Stomach (tissue), 8 donors: ENCODE measurements at regions not wholly inside any gene's neighbourhood (a gene's known extent, or its start where the extent isn't known, plus 50 kb on each side); places are given as distances from the start of the nearest gene placed in this dataset.

Experiments used
- DNase-seq, 2 donors: peaks; one replicate each; pipeline versions ENCODE4 v3.0.0 to v3.0.0-alpha.2; 2013 to 2019
- H3K27ac ChIP-seq, 5 donors: fragments of 200-600 bp in 4 of 5; sonication (generic) in 4 of 5; one replicate each; pipeline ENCODE4 v1.5.1; 2013 to 2019; ENCODE audit warnings: mild to moderate bottlenecking in 1 of 5, moderate library complexity in 1 of 5
- H3K27me3 ChIP-seq, 3 donors: fragments of 200-600 bp; sonication (generic); one replicate each; pipeline ENCODE4 v1.5.1; 2017 to 2019; ENCODE audit warnings: mixed run types in 1 of 3
- H3K36me3 ChIP-seq, 4 donors: fragments of 200-600 bp; sonication (generic); 1 replicate in 3 of 4; 2 replicates in 1 of 4; pipeline ENCODE4 v1.5.1; 2016 to 2019
- H3K4me1 ChIP-seq, 4 donors: fragments of 200-600 bp; sonication (generic); one replicate each; pipeline ENCODE4 v1.5.1; 2016 to 2019
- H3K4me3 ChIP-seq, 4 donors: fragments of 200-600 bp; sonication (generic) in 3 of 4; one replicate each; pipeline ENCODE4 v1.5.1; 2016 to 2019; ENCODE audit warnings: mild to moderate bottlenecking in 1 of 4
- H3K9me3 ChIP-seq, 4 donors: fragments of 200-600 bp; sonication (generic); one replicate each; pipeline ENCODE4 v1.5.1; 2016 to 2019
- EP300 ChIP-seq: sonication (generic); formaldehyde crosslinking; IDR thresholded peaks from one replicate; pipeline ENCODE4 v1.6.1; 2017; ENCODE audit warnings: antibody characterized with exemption
- POLR2A ChIP-seq, 4 donors: fragments of 450-650 bp; IDR thresholded peaks; one replicate each; pipeline ENCODE4 v1.6.1; 2016; ENCODE audit warnings: antibody characterized with exemption in 4 of 4, control low read depth in 2 of 4, mild to moderate bottlenecking in 1 of 4, moderate library complexity in 1 of 4
- POLR2AphosphoS5 ChIP-seq, 3 donors: sonication (generic); formaldehyde crosslinking; IDR thresholded peaks; one replicate each; pipeline ENCODE4 v1.6.1; 2016; ENCODE audit warnings: antibody characterized with exemption in 3 of 3
- WGBS, 5 donors: extraction: QIAGEN DNeasy Blood & Tissue Kit in 3 of 5; methylation state at CpG; one replicate each; pipeline versions ENCODE4 v1.1.5 to v1.1.7; 2013 to 2018; 5-methylcytosine and 5-hydroxymethylcytosine counted together
- intact Hi-C: fragments of 100-400 bp; cut with DNase I; formaldehyde crosslinking; loops from one replicate; pipeline ENCODE4 v1.15.1; 2023; ENCODE audit warnings: low total_unique reads
- TF ChIP-seq, protein P1 (sequence below), 7 experiments: fragments of 450-650 bp in 4 of 7; fragments of 200-600 bp in 3 of 7; sonication (generic) in 3 of 7; IDR thresholded peaks; one replicate each; pipeline ENCODE4 v1.5.1; 2016 to 2019; ENCODE audit warnings: antibody characterized with exemption in 7 of 7, control low read depth in 2 of 7, mild to moderate bottlenecking in 1 of 7
- donor health status: healthy with polysubstance abuse.
- donor health status: Bipolar disorder and iron deficiency.
- donor health status: healthy.

GRCh38 chr9:135029463-135029862 lies 58.0 kb upstream of the OLFM1 start:
- intact Hi-C loops, result no loop called here
- no peaks in the 10 kb centered on the region for H3K36me3 ChIP-seq
- H3K4me3 ChIP-seq, result no peak overlapping the region
- WGBS, 5 donors, result 76 to 84% (median 80%) methylated on average over 12 to 13 of the region's 13 CpGs
- TF ChIP-seq POLR2AphosphoS5 (IDR thresholded peaks at IDR 0.05) (no peak), EP300 (no peak), POLR2A (IDR thresholded peaks at IDR 0.05) (no peak)
- TF ChIP-seq, protein P1, sequence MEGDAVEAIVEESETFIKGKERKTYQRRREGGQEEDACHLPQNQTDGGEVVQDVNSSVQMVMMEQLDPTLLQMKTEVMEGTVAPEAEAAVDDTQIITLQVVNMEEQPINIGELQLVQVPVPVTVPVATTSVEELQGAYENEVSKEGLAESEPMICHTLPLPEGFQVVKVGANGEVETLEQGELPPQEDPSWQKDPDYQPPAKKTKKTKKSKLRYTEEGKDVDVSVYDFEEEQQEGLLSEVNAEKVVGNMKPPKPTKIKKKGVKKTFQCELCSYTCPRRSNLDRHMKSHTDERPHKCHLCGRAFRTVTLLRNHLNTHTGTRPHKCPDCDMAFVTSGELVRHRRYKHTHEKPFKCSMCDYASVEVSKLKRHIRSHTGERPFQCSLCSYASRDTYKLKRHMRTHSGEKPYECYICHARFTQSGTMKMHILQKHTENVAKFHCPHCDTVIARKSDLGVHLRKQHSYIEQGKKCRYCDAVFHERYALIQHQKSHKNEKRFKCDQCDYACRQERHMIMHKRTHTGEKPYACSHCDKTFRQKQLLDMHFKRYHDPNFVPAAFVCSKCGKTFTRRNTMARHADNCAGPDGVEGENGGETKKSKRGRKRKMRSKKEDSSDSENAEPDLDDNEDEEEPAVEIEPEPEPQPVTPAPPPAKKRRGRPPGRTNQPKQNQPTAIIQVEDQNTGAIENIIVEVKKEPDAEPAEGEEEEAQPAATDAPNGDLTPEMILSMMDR (IDR thresholded peaks at IDR 0.05), result no peak
- no peaks in the 10 kb centered on the region for H3K9me3 ChIP-seq
- H3K27me3 ChIP-seq, result peaks cover 0 to 50% (median 8%) of the 10 kb centered on the region in 3 donors
- DNase-seq, result no peak
- no peak overlapping the region for H3K27ac ChIP-seq
- no peaks in the 10 kb centered on the region for H3K4me1 ChIP-seq

DNA sequence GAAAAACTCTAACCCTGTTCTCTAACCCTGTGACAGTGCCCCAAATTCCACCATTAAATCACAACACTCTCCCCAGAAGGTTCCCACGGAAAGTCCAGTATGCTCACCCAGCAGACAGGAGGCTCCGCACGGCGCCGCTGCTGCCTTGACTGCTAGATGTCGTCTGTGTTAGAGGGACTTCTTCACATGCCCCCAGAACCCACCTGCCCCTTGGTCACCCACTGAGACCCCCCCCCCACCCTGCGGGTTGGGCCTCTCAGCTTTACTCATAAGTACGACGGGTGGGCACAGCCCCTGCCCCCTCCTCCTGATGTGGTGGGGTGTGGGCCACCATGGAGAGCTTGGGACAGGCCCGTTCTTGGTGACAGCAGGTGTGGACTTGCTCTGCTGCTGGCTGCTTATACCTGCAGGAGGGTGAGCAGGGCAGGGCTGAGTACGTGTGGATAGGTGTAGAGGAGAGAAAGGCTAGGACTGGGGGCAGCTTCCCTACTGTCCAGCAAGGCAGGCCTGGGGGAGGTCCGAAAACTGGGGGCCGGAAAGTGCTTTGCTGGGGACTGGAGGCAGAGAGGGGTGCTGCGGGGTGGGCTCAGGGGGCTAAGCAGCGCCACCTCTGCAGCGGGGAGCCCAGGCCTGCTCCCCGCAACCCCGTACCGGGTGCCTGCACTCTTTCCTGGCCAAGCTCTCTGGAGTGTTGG lies 57.5 kb upstream of the OLFM1 start:
- intact Hi-C loops, result no loop called here
- Histone ChIP-seq H3K27me3 (peaks cover 0 to 54% (median 8%) of the 10 kb centered on the region in 3 donors), H3K4me1 (no peaks in the 10 kb centered on the region), H3K9me3 (no peaks in the 10 kb centered on the region), H3K27ac (no peak overlapping the region), H3K36me3 (no peaks in the 10 kb centered on the region), H3K4me3 (no peak overlapping the region)
- no peak for TF ChIP-seq POLR2AphosphoS5 (IDR thresholded peaks at IDR 0.05)
- no peak for TF ChIP-seq POLR2A (IDR thresholded peaks at IDR 0.05)
- TF ChIP-seq, protein P1 (IDR thresholded peaks at IDR 0.05), result no peak
- TF ChIP-seq EP300, result no peak
- DNase-seq, result no peak
- WGBS, 5 donors, result 68 to 87% (median 74%) methylated on average over 10 to 19 of the region's 19 CpGs

- TF ChIP-seq EP300 (no peak), POLR2AphosphoS5 (IDR thresholded peaks at IDR 0.05) (no peak), POLR2A (IDR thresholded peaks at IDR 0.05) (no peak)
- TF ChIP-seq, protein P1 (IDR thresholded peaks at IDR 0.05), result no peak
- no peaks in the 10 kb centered on the region for H3K9me3 ChIP-seq
- DNase-seq, result no peak
- H3K36me3 ChIP-seq, result no peaks in the 10 kb centered on the region
- no peaks in the 10 kb centered on the region for H3K4me1 ChIP-seq
- no peak overlapping the region for H3K4me3 ChIP-seq
- 55 to 67% (median 59%) methylated on average over 5 to 16 of the region's 16 CpGs for WGBS, 5 donors
- H3K27me3 ChIP-seq, result peaks cover 0 to 54% (median 8%) of the 10 kb centered on the region in 3 donors
- intact Hi-C loops, result no loop called here
- H3K27ac ChIP-seq, result no peak overlapping the region
These were observed 56.8 kb upstream of the OLFM1 start for GRCh38 chr9:135030566-135031226.

- TF ChIP-seq EP300 (no peak), POLR2AphosphoS5 (IDR thresholded peaks at IDR 0.05) (no peak), POLR2A (IDR thresholded peaks at IDR 0.05) (no peak)
- TF ChIP-seq, protein P1 (IDR thresholded peaks at IDR 0.05), result no peak
- DNase-seq, result no peak
- Histone ChIP-seq H3K4me1 (no peaks in the 10 kb centered on the region), H3K36me3 (no peaks in the 10 kb centered on the region), H3K9me3 (no peaks in the 10 kb centered on the region), H3K27ac (no peak overlapping the region), H3K4me3 (no peak overlapping the region), H3K27me3 (peaks cover 0 to 67% (median 8%) of the 10 kb centered on the region in 3 donors)
- 71 to 87% (median 75%) methylated on average over 10 to 13 of the region's 13 CpGs for WGBS, 5 donors
- intact Hi-C loops, result no loop called here
These were observed 55.2 kb upstream of the OLFM1 start for GRCh38 chr9:135032041-135032835.
